HAP-1 (cell line): ENCODE measurements at regions not wholly inside any gene's neighbourhood (a gene's known extent, or its start where the extent isn't known, plus 50 kb on each side); places are given as distances from the start of the nearest gene placed in this dataset.

Experiments
- DNase-seq, 2 experiments: peaks; one replicate each; pipeline ENCODE4 v3.0.0-alpha.2; 2016 to 2020; ENCODE audit warnings: low spot score in 2 of 2
- H3K27me3 ChIP-seq: fragments of 250-450 bp; sonication (Bioruptor Pico); 2 replicates; pipeline ENCODE4 v1.5.1; 2020; ENCODE audit warnings: low read depth, mild to moderate bottlenecking, moderate library complexity
- H3K36me3 ChIP-seq: fragments of 250-450 bp; sonication (Bioruptor Pico); replicated peaks from 2 replicates; pipeline ENCODE4 v1.5.1; 2020; ENCODE audit warnings: mild to moderate bottlenecking
- H3K4me1 ChIP-seq: fragments of 250-450 bp; sonication (Bioruptor Pico); 2 replicates; pipeline ENCODE4 v1.5.1; 2020; ENCODE audit warnings: mild to moderate bottlenecking
- H3K4me3 ChIP-seq: fragments of 250-450 bp; sonication (Bioruptor Pico); 2 replicates; pipeline ENCODE4 v1.5.1; 2020; ENCODE audit warnings: mild to moderate bottlenecking, moderate library complexity
- H3K9me3 ChIP-seq: fragments of 250-450 bp; sonication (Bioruptor Pico); 2 replicates; pipeline ENCODE4 v1.5.1; 2020; ENCODE audit warnings: mild to moderate bottlenecking, moderate library complexity
- in situ Hi-C: fragments of 300-500 bp; cut with MboI; formaldehyde crosslinking; loops from 3 replicates; pipeline ENCODE4 v1.14.3; 2020; ENCODE audit warnings: low sequenced_read_pairs, inconsistent platforms, mixed read lengths

- Histone ChIP-seq H3K36me3 (no peaks in the 10 kb centered on the region), H3K4me1 (no peaks in the 10 kb centered on the region), H3K27me3 (no peaks in the 10 kb centered on the region), H3K9me3 (no peaks in the 10 kb centered on the region; the same call in 1 of the 2 replicates), H3K4me3 (no peak overlapping the region)
- DNase-seq = no peak
- in situ Hi-C loops = no loop called here
Observed at GRCh38 chr16:8254405-8254804, 335.9 kb downstream of the TMEM114 start.

- in situ Hi-C loops = no loop called here
- no peak overlapping the region for H3K4me3 ChIP-seq
- H3K9me3 ChIP-seq = no peaks in the 10 kb centered on the region; the same call in 1 of the 2 replicates
- DNase-seq = no peak
- no peaks in the 10 kb centered on the region for H3K36me3 ChIP-seq
- no peaks in the 10 kb centered on the region for H3K27me3 ChIP-seq
- no peaks in the 10 kb centered on the region for H3K4me1 ChIP-seq
Observed at GRCh38 chr16:8253718-8254117, 336.6 kb downstream of the TMEM114 start.

- H3K27me3 ChIP-seq = no peaks in the 10 kb centered on the region
- in situ Hi-C loops = no loop called here
- no peak overlapping the region for H3K4me3 ChIP-seq
Observed at GRCh38 chr16:8251727-8252126, 338.6 kb downstream of the TMEM114 start.

GRCh38 chr16:8251298-8251697, 339.0 kb downstream of the TMEM114 start:
- in situ Hi-C loops = no loop called here
- H3K9me3 ChIP-seq = no peaks in the 10 kb centered on the region; the same call in 1 of the 2 replicates
- no peak for DNase-seq
- no peak overlapping the region for H3K4me3 ChIP-seq
- H3K27me3 ChIP-seq = no peaks in the 10 kb centered on the region
- H3K4me1 ChIP-seq = no peaks in the 10 kb centered on the region
- H3K36me3 ChIP-seq = no peaks in the 10 kb centered on the region

More at GRCh38 chr16:8251727-8252126, 338.6 kb downstream of the TMEM114 start:
- Histone ChIP-seq H3K9me3 (no peaks in the 10 kb centered on the region; the same call in 1 of the 2 replicates), H3K36me3 (no peaks in the 10 kb centered on the region), H3K4me1 (no peaks in the 10 kb centered on the region)
- no peak for DNase-seq

GRCh38 chr16:8247993-8248392, 342.3 kb downstream of the TMEM114 start:
- in situ Hi-C loops = no loop called here
- H3K27me3 ChIP-seq = no peaks in the 10 kb centered on the region
- H3K36me3 ChIP-seq = no peaks in the 10 kb centered on the region
- H3K4me1 ChIP-seq = no peaks in the 10 kb centered on the region
- H3K4me3 ChIP-seq = no peak overlapping the region
- no peaks in the 10 kb centered on the region; the same call in 1 of the 2 replicates for H3K9me3 ChIP-seq
- DNase-seq = no peak

GRCh38 chr16:8243981-8244380, 346.3 kb downstream of the TMEM114 start:
- no peaks in the 10 kb centered on the region for H3K4me1 ChIP-seq
- H3K36me3 ChIP-seq = no peaks in the 10 kb centered on the region
- in situ Hi-C loops = no loop called here
- H3K4me3 ChIP-seq = no peak overlapping the region
- no peak for DNase-seq
- H3K27me3 ChIP-seq = no peaks in the 10 kb centered on the region
- no peaks in the 10 kb centered on the region for H3K9me3 ChIP-seq

GRCh38 chr16:8241408-8241807, 348.9 kb downstream of the TMEM114 start:
- H3K36me3 ChIP-seq = no peaks in the 10 kb centered on the region
- no peaks in the 10 kb centered on the region for H3K4me1 ChIP-seq
- in situ Hi-C loops = no loop called here
- DNase-seq = no peak
- no peaks in the 10 kb centered on the region for H3K27me3 ChIP-seq
- no peaks in the 10 kb centered on the region for H3K9me3 ChIP-seq
- H3K4me3 ChIP-seq = no peak overlapping the region

- in situ Hi-C loops = no loop called here
- Histone ChIP-seq H3K36me3 (no peaks in the 10 kb centered on the region), H3K27me3 (no peaks in the 10 kb centered on the region), H3K4me1 (no peaks in the 10 kb centered on the region), H3K4me3 (no peak overlapping the region), H3K9me3 (no peaks in the 10 kb centered on the region)
- no peak for DNase-seq
Observed at GRCh38 chr16:8239443-8239842, 350.9 kb downstream of the TMEM114 start.

GRCh38 chr16:8237452-8237851, 352.9 kb downstream of the TMEM114 start:
- Histone ChIP-seq H3K27me3 (no peaks in the 10 kb centered on the region), H3K9me3 (no peaks in the 10 kb centered on the region), H3K4me3 (no peak overlapping the region), H3K4me1 (no peaks in the 10 kb centered on the region), H3K36me3 (no peaks in the 10 kb centered on the region)
- no peak for DNase-seq
- in situ Hi-C loops = no loop called here

- in situ Hi-C loops = no loop called here
- Histone ChIP-seq H3K27me3 (no peaks in the 10 kb centered on the region), H3K9me3 (no peaks in the 10 kb centered on the region), H3K36me3 (no peaks in the 10 kb centered on the region), H3K4me3 (no peak overlapping the region), H3K4me1 (no peaks in the 10 kb centered on the region)
- DNase-seq = no peak
Observed at GRCh38 chr16:8236816-8237215, 353.5 kb downstream of the TMEM114 start.

- DNase-seq = no peak
- H3K9me3 ChIP-seq = no peaks in the 10 kb centered on the region
- in situ Hi-C loops = no loop called here
- H3K4me1 ChIP-seq = no peaks in the 10 kb centered on the region
- no peak overlapping the region for H3K4me3 ChIP-seq
- no peaks in the 10 kb centered on the region for H3K36me3 ChIP-seq
- no peaks in the 10 kb centered on the region for H3K27me3 ChIP-seq
Observed at GRCh38 chr16:8230497-8230896, 359.8 kb downstream of the TMEM114 start.

- in situ Hi-C loops = no loop called here
- Histone ChIP-seq H3K9me3 (no peaks in the 10 kb centered on the region), H3K36me3 (no peaks in the 10 kb centered on the region), H3K4me3 (no peak overlapping the region), H3K27me3 (no peaks in the 10 kb centered on the region), H3K4me1 (no peaks in the 10 kb centered on the region)
- no peak for DNase-seq
Observed at GRCh38 chr16:8229011-8229520, 361.2 kb downstream of the TMEM114 start.

GRCh38 chr16:8217201-8217600, 373.1 kb downstream of the TMEM114 start:
- in situ Hi-C loops = no loop called here

GRCh38 chr16:8204769-8205168, 385.5 kb downstream of the TMEM114 start:
- H3K4me3 ChIP-seq = no peak overlapping the region
- no peak for DNase-seq
- in situ Hi-C loops = no loop called here
- H3K27me3 ChIP-seq = no peaks in the 10 kb centered on the region
- H3K36me3 ChIP-seq = no peaks in the 10 kb centered on the region
- H3K4me1 ChIP-seq = peaks cover 15% of the 10 kb centered on the region
- no peaks in the 10 kb centered on the region; the same call in 1 of the 2 replicates for H3K9me3 ChIP-seq

More at GRCh38 chr16:8217201-8217600, 373.1 kb downstream of the TMEM114 start:
- 0 out of 2 replicates have a peak, but pooled peaks cover 5% of the 10 kb centered on the region for H3K27me3 ChIP-seq
- no peaks in the 10 kb centered on the region for H3K36me3 ChIP-seq
- H3K4me1 ChIP-seq = no peaks in the 10 kb centered on the region
- H3K4me3 ChIP-seq = no peak overlapping the region
- no peak for DNase-seq
- no peaks in the 10 kb centered on the region for H3K9me3 ChIP-seq

- no peak overlapping the region for H3K4me3 ChIP-seq
- H3K27me3 ChIP-seq = no peaks in the 10 kb centered on the region
- in situ Hi-C loops = no loop called here
- H3K9me3 ChIP-seq = no peaks in the 10 kb centered on the region; the same call in 1 of the 2 replicates
- H3K36me3 ChIP-seq = no peaks in the 10 kb centered on the region
- peaks cover 15% of the 10 kb centered on the region for H3K4me1 ChIP-seq
- DNase-seq = no peak
Observed at GRCh38 chr16:8204096-8204495, 386.2 kb downstream of the TMEM114 start.
